Right lobe of liver (tissue), 4 donors: ENCODE measurements at regions not wholly inside any gene's neighbourhood (a gene's known extent, or its start where the extent isn't known, plus 50 kb on each side); places are given as distances from the start of the nearest gene placed in this dataset.

Source experiments
- CTCF ChIP-seq, 4 donors: fragments of 200-600 bp in 3 of 4; fragments of 450-650 bp in 1 of 4; IDR thresholded peaks; one replicate each; pipeline versions ENCODE4 v1.5.1 to v1.8.0; 2016 to 2022; ENCODE audit warnings: antibody characterized with exemption in 4 of 4, mild to moderate bottlenecking in 2 of 4
- POLR2A ChIP-seq: fragments of 450-650 bp; IDR thresholded peaks from one replicate; pipeline ENCODE4 v1.6.1; 2017; ENCODE audit warnings: antibody characterized with exemption, mild to moderate bottlenecking
- donor health status: DM: no; HTN: no; CAD: no.
- donor health status: DM: no; HTN: no; CAD: no.
- donor health status: DM: no; HTN: yes; CAD: no.

- TF ChIP-seq POLR2A (no peak), CTCF (IDR thresholded peaks at IDR 0.05) (no peak)
Measured at GRCh38 chr14:42535397-42535796, 928.7 kb downstream of the LRFN5 start.
